GM13976 (cell line): ENCODE measurements at regions not wholly inside any gene's neighbourhood (a gene's known extent, or its start where the extent isn't known, plus 50 kb on each side); places are given as distances from the start of the nearest gene placed in this dataset.

Source experiments
- DNase-seq: peaks from one replicate; pipeline ENCODE4 v3.0.0; 2012; ENCODE audit warnings: low spot score
- in situ Hi-C: fragments of 300-500 bp; cut with MboI; formaldehyde crosslinking; loops from one replicate; pipeline ENCODE4 v1.12.0; 2022; ENCODE audit warnings: low sequenced_read_pairs, mixed read lengths, inconsistent platforms; ENCODE audit not compliant: unreplicated experiment
- TF ChIP-seq, protein P1 (sequence below): IDR thresholded peaks from 2 replicates; pipeline ENCODE4 v1.5.1; 2012; ENCODE audit warnings: borderline replicate concordance, mild to moderate bottlenecking; ENCODE audit not compliant: insufficient read depth; ENCODE audit errors: extremely low read depth, missing control alignments, control extremely low read depth

DNA sequence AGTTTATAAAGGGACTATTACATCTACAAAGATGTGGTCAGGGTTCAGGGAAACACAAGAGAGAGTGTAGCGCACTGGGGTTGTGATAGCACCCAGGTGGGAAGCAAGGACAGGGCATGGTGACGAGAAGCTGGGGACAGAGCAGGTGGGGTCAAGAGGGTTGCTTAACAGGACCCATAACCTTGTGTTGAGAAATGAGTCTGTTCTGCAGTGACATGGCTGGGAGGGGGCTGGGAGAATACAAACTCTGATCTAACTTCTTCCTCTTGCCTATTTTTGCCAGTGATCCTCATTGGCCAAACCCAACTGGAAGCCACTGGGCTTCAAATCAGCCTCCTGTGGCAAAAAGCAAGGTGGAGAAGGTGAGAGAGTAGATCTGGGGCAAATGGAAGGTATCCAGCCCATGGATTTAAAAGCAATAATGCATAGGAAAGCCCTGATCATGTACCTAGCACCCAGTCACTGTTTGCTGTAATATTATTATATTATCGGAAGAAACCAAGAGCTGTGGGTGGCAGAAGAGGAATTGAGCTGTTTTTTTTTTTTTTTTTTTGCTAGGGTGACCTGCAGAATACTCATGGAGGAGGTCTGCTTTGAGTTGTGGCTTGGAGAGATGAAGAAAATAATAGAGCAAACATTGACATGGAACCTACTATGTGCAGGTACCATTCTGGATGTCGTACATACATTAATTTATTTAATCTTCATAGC lies 76.9 kb upstream of the ZFHX3 start:
- in situ Hi-C loops: no loop called here
- TF ChIP-seq, protein P1, sequence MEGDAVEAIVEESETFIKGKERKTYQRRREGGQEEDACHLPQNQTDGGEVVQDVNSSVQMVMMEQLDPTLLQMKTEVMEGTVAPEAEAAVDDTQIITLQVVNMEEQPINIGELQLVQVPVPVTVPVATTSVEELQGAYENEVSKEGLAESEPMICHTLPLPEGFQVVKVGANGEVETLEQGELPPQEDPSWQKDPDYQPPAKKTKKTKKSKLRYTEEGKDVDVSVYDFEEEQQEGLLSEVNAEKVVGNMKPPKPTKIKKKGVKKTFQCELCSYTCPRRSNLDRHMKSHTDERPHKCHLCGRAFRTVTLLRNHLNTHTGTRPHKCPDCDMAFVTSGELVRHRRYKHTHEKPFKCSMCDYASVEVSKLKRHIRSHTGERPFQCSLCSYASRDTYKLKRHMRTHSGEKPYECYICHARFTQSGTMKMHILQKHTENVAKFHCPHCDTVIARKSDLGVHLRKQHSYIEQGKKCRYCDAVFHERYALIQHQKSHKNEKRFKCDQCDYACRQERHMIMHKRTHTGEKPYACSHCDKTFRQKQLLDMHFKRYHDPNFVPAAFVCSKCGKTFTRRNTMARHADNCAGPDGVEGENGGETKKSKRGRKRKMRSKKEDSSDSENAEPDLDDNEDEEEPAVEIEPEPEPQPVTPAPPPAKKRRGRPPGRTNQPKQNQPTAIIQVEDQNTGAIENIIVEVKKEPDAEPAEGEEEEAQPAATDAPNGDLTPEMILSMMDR: no peak
- no peak for DNase-seq

DNA sequence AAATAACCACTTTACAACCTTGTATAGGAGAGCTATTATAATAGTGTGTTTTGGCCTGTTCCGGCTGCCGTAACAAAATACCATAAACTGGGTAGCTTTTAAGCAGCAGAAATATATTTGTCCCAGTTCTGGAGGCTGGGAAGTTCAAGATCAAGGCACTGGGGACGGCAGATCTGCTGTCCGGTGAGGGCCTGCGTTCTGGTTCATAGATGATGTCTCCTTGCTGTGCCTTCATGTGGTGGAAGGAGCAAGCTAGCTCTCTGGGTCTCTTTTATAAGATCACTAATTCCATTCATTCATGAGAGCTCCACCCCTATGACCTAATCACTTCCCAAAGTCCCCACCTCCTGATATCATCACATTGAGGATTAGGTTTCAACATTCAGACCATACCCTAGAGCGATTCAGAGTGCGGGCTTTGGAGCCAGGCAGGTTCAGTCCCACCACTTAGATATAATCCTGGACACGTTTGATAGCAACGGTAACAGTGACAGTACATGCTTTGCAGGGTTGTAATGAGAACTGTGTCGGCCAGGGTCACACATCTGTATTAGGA lies 76.2 kb upstream of the ZFHX3 start:
- in situ Hi-C loops: no loop called here
- TF ChIP-seq, protein P1: no peak
- no peak for DNase-seq

DNA sequence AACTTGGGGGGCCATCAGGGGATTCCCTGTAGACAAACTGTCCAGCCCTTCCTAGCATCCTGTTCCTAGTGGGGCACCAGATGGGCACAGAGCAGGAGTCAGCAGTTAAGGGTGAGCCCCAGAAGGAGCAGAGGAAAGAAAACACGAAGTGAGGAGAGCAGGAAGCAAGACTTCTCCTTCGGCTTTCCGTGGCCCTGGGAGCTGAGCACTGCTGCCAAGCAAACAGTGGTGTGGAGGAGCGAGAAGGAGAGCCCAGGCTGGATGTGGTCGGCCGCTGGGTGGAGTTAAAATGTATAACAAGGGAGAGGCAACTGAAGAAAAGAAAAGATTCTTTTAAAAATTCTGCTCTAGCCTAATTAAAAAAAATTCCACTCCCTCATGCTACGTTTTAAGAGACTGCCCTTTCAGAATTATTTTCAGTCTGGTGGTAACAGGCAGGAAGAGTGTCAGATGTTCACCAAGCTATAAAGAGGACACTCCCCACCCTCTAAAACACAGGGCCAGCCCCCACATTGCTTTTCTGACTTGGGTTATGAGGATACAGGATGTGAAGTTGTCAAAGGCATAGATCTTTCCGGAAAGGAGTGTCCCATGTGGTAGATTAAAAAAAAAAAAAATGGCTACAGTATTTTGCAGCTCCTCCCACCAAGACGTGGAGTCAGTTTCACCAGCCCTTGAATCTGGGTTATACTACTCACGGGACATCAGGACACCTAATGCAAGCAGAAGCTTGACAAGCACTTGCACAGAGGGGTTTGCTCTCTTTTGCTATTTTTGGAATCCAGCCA lies 74.9 kb upstream of the ZFHX3 start:
- TF ChIP-seq, protein P1: no peak
- DNase-seq: no peak
- in situ Hi-C loops: no loop called here

DNA sequence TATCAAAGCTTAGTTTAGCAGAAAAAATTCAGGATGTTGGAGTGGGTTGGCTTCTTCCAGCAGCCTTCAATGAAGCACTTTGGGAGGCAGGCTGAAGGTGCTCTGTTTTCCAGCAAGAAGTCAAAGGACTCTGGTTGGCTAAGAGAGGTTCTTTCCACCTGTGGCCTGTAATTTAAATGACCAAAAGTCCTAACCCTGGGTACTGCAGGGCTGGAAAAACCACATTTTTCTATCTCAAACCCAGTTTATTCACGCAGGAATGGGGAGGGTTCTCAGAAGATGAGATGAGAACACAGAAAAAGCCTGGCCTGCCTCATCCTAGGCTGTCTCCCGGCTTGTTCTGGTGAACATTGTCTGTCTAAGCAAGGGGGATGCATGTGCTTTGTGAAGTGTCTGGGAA lies 68.6 kb upstream of the ZFHX3 start:
- TF ChIP-seq, protein P1: no peak
- in situ Hi-C loops: no loop called here
- DNase-seq: no peak

DNA sequence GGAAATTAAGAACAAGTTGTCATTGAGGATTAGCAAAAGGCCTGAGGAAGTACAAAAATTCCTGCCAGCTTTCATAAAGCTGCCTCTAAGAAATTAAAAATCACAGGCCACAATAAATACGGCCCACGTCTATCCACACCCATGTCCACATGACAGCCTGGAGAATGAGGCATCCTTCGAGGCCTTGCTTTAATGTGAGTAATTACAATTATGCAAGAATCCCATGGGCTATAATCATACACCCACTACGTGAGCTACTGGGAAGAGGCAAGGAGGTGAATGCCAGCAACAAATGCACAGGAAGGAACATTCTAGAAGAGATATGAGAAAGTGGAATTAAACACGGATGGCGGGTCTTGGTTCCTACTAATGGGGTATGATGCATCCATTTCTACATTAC lies 65.4 kb upstream of the ZFHX3 start:
- in situ Hi-C loops: no loop called here
- TF ChIP-seq, protein P1: no peak
- no peak for DNase-seq

DNA sequence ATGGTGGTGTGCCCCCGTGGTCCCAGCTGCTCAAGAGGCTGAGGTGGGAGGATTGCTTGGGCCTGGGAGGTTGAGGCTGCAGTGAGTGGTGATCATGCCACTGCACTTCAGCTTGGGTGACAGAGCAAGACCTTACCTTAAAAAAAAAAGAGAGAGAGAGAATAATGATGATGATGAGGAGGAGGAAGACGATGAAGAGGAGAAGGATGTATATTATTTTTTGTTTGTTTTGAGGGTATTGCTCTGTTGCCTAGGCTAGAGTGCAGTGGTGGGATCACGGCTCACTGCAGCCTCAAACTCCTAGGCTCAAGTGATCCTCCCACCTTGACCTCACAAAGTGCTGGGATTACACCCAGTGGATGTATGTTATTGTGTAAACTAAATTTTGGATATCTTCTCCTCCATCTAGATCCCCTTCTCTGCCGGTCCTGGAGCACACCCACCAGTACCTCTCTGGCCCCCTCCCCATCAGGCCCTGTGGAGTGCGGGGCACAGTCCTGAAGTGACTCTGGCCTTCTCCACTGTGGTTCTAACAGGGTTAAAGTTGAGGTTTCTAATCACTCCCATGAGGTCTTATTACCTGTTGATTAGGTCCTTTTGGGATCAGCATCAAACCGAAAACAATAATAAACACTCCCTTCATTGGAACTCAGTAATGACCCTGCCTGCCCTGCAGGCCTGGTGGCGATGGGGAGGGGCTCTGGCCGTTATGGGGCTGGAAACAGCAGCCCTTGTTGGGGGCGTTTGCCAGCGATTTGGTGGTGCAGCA lies 60.5 kb upstream of the ZFHX3 start:
- in situ Hi-C loops: no loop called here
- DNase-seq: no peak
- TF ChIP-seq, protein P1: no peak
